HCEC 1CT (cell line): ENCODE measurements at regions not wholly inside any gene's neighbourhood (a gene's known extent, or its start where the extent isn't known, plus 50 kb on each side); places are given as distances from the start of the nearest gene placed in this dataset.
"Not testable (repeated sequence)": the region's sequence is repeated elsewhere in the genome, so short reads cannot be mapped to it uniquely, and the experiment has no call there.

Experiments used
- DNase-seq: peaks from one replicate; pipeline ENCODE4 v3.0.0-alpha.2; 2017

DNA sequence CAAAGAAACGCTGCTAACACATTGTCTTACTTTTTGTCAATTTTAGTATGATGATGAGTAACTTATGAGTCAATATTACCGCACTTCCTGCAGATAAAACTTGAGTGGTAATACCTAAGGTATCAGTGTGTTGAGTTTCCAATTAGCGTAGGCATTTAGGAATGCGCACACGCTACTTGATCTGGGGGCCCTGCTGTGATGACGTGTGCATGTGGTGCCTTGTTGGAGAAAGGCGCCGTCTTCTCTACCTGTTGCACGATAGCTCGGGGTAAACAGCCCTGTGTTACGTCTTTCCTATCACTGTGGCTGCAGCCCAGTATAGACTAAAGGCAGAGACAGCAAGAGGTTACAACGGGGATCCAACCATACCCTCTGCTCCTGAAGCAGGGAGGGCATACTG lies 476.8 kb upstream of the ADARB2 start:
- DNase-seq, result no peak

DNA sequence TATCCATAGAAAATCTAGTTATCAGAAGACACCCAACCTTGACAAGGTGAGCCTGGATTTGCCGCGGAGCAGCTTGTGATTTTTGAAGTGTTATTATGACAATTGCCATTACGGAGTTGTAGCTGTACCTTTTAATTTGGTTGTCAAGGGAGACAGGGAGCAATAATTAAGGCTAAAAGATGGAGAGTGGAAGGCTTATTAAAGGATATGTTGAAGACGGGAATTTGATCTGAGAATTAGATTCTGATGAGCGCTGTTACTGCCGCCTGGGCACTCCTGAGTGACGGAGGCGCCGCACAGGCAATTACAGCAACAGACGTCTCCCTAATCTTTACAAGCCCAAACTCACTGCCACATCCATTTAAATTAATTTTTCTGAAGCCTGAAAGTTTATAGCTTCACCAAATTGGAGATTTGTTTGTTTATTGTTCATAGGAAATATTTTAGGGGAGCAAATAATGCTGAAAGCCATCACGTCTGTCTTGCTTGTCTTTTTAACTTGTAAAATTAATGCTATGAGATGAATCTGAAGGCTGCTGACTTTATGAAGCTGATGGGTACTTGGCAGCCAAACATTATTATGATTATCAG lies 475.0 kb upstream of the ADARB2 start:
- no peak for DNase-seq

DNA sequence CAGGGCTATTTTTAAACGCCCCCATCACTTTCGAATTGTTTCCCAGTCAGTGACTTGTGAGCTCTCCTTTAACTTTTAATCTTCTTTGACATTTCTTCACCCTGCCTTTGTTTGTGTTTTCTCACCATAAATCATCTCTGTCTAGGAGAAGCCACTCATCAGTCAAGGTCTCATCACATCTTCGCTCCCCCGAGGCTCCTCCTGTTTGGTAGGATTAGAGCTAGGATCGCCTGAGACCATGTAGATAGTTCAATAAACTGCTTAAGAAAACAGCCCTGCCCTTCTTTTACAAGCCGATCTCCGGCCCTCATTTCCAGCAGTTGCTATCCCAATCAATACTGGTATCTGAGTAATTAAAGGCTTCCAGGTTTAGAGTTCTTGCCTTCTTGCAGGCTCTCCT lies 472.8 kb upstream of the ADARB2 start:
- DNase-seq, result no peak

DNA sequence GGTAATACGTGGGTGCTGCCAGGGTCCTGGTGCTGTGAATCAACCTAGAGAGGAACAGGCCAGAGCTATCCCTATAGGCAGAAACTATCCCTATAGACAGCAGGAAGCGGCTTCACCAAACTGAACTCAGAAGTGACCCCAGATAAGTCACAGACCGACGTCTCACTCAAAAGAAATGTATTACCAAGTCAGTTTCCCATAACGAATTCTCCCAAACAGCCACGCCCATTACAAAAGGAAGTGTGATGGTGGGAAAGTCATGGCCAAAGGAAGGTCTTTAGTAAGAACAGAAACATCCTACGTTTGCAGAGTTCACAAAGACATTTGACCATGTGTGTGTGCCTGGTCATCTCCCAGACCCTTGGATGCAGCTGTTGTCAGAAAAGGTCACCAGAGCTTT lies 470.8 kb upstream of the ADARB2 start:
- DNase-seq, result no peak

DNA sequence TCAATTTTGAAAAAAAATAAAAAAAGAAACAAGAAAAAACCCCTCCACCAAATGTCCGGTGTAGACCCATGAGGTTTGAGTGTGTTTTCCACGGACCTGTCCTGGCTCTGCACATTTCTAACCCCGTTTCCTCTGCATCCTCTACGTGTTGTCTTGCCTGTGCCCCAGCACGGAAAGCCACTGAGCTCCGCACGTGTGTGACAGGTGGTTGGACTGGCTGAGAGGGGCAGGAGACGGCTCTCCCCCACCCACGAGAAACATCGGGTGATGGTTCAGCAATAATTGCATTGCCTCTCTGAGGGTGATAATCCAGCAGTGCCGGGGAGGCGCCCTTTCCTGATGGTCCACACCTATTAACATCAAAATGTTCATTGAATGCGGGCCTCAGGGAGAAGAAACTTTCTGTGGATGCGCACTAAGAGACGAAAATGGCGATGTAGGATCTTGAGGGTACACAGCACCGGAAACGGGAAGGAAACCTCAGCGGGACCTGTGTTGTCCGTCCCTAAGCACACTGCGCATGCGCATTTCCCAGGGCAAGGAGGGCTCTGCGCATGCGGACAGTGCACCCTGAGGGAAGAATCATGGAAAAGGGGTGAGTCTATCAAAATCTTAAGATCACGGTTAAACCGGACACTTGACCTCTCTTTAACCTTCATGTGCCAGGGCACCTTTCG lies 470.1 kb upstream of the ADARB2 start:
- DNase-seq, result no peak

DNA sequence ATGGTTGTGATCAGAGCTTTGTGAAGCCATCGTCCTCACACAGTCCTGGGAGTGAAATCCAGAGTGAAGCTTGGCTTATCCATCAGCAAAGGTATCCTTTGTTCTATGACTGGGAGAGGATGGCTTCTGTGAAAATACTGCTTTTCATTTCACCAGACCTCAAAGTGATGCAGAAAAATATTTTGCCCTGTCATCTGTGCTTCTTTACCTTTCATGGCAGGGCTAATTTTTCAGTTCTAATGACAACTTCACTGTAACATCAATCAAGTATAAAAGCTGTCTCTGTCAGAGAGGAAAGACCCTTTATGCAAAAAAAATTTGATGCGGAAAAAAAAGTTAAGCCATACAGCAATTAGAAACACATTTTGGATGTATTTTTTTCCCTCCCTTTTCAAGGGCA lies 468.1 kb upstream of the ADARB2 start:
- DNase-seq, result no peak

DNA sequence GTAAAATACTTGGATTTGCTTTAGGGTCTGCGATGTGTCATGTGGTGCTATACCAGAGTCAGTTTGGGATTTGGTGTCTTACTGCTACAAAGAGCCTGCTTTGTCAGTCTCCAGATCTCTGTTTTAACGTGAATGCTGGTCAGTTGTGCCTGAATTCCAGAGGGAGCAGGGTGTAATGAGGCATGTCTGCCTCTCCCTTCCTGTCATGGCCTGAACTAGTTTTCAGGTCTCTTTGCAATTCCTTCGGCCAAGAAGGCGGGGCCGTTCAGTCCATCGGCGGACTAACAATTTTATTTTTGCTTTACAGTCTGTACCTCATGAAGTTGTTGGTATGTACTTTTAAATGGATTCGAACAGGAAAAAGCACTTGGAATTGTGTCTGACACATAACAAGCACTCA lies 465.1 kb upstream of the ADARB2 start:
- DNase-seq, result no peak

DNA sequence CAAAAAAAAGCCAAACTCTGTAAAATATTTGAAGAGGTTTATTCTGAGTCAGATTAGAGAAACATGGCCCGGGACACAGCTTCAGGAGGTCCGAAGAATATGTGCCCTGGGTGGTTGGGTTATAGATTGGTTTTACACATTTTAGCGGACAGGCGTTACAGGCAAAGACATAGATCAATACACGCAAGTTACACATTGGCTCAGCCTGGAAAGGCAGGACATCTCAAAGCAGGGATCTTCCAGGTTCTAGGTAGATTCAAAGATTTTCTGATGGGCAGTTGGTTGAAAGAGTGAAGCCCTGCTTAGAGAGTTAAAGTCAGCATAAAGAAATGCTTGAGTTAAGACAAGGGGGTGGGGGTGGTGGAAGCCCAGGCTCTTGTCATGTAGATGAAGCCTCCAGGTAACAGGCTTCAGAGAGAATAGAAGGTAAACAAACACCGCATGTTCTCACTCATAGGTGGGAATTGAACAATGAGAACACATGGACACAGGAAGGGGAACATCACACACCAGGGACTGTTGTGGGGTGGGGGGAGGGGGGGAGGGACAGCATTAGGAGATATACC lies 464.3 kb upstream of the ADARB2 start:
- DNase-seq, result no peak

DNA sequence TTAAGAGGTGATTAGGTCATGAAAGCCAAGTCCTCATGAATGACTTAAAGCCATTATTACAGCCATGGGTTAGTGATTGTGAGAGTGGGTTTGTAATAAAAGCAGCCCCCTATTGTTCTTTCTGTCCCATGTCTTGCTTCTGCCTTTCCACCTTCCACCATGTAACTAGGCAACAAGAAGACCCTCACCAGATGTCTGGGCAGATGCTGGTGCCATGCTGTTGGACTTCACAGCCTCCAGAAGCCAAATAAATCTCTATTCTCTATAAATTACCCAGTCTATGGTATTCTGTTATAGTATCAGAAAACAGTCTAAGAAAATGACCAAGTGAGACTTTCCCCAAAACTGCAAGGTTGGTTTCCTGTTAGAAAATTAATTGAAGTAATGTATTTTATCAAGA lies 460.3 kb upstream of the ADARB2 start:
- no peak for DNase-seq

DNA sequence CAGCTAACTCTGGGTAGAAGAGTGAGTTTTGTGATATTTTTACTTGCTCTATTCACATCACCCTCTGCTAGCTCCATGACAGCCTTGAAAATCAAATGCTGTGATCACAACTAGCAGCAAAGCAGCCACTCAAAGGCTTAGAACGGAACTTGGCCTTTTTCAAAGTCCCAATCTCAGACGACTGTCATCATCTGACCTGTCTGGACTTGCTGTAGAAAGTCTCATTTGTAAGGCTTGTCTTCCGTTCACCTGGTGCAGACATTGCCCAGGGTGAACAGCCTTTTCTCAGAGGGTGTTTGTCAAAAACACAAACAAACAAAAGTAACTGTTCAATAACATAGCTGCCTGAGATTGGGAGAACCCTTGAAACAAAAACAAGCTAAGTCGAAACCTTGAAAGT lies 458.9 kb upstream of the ADARB2 start:
- DNase-seq, result no peak

DNA sequence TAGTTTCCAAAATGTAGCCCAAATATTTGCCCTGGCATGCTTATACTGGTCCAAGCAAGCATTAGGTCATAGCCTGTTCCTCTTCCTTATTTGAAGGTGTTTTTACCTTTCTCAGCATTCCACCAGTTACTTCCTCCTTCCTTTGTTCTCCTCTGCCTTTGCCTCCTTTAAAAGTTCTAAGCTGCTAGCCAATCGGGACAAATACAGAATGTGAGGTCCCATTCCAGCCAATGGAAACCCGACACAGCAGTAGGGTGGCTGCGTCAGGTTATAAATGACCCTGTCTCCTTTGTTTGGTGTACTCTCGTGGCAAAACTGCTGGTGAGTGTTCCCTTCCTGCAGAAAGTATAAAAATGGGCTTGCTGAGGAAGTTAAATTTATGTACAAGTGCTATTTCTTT lies 452.0 kb upstream of the ADARB2 start:
- not testable (repeated sequence) for DNase-seq

DNA sequence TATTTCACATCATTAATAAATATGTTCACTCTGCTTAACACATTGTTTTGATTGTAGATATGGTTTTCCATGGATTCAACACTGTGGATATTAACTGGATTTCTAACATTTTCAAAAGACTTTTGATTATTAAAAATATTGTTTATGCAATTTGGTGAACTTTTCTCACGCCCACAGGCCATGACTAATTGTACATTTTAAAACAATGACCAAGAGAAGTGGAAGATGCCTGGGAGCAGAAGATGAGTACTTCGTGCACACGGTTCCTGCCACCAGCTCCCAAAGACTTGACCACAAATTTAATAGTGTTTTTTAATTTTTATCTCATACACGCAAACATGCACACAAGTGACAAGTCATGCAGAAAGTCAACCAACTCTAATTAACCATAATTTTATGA lies 451.0 kb upstream of the ADARB2 start:
- no peak for DNase-seq

DNA sequence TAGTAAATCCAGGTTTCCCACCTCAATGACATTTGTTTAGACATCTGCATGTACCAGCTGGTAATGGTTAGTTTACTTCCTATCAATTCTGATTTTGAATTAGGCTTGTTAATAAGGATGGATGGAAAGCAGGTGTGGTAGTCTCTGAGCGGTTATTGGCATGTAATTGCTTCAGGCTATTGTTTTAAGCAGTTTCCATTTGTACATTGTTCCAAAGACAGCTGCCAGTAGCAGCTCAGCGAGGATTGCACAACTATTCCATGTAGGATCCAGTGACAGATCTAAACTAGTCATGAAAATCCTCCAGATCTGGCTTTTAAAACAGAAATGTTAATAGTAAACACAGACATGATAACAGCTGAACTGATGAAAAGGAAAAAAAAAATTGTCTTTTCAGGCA lies 436.0 kb upstream of the ADARB2 start:
- DNase-seq, result no peak

DNA sequence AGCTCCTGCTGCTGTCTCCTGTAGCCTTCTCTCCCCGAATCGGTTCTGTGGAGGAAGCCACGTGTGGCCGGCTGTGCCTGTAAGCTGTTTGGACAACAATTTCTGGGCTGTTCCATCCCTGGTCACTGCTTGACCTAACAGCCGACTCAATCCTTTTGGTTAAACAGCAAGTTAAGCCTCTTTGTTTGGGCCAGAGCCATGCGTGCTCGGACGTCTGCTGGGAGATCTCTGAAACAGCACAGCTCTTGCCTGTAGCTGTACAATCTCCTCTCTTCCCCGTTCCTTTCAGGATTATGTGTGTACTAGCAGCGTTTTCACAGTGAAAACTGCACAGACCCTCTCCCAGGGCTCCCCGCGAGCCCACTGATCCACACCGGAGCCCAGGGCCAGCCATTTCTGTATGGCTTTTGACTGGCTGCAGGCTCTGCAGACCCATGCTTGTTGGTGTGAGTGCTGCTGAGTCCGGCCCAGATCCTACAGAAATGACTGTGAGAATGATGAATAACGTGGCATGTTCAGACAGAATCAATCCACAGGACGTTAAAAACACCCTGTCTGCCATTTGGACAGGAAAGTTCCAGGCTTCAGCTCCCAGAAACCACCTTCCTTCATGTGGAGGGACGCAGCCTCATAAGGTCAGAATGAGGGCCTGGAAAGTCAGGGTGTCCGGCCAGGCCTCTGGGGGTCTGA lies 428.6 kb upstream of the ADARB2 start:
- no peak for DNase-seq

DNA sequence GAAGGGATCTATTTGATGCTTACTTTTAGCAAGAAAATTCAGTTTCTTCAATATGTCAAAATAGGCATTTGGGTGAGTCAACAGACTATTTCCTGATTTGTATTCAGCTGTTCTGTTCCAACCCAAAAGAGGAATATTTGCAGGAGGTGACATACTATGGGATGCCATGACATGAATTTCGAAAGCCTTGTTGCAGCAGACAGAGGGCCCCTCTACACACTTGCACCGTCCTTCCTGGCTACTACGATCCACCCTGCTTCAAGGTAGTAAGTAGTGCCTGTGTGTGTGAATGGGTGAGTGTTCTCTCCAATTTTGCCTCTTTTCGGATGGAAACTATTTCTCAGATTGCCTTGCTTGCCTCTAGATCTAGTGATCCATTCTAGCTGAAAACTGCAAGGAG lies 413.0 kb upstream of the ADARB2 start:
- no peak for DNase-seq

DNA sequence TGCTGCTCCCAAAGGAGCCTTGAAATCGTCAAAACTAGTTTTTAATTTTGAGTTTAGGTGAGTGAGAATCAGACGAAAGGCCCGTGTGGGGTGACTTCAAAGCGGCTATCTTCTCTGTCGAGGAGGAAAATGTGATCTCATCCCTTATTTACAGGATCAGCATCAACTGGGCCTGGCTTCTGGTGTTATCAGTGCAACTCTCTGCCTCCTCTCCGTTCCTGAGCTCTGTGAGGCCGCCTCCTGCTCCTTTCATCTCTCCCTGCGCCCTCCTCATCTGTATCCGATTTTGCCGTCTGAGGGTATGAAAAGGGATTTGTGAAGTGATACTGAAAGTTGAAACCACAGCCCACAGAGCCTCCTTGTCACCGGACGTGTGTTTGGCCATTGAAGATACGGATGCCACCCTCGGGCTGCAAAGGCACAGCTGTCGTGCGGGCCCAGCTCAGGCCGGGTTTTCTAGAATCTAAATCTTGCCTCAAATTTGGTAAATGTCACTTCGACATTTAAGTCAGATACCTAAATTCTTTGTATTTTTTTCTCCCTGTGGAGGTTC lies 408.7 kb upstream of the ADARB2 start:
- no peak for DNase-seq

DNA sequence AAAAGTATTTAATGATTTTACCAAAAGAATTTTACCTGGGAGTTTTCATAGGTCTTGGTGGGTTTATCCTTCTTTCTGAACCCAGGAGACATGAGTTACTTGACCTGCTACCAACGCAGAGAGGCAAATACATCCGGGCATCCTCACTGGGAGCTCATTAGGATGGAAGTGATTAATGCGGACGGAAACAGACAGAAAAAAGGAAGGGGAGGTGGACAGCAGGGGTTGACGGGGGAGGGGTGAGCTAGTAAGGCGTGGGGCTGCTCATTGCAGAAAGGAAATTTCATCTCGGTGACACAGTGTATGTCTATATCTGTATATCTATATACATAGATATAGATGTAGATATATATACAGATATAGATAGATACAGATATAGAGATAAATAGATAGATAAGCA lies 408.2 kb upstream of the ADARB2 start:
- no peak for DNase-seq

DNA sequence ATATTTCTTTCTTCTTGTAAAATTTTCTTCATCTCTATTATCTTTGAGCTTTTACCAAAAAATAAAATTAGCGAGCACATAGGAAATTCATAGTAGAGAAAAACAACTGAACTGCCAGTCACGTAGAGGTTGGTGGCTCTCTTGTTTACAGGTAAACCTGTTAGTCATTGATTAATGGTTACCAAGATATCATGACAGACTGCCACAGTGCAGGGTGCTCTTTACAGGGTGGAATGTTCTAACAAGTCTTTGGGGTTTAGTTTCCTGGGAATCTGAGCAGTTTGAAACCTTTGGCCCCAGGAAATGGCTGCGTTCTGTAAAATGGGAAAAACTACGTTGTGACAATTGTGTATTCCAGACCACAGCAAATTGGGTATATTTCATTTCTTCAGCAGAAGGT lies 407.3 kb upstream of the ADARB2 start:
- no peak for DNase-seq

DNA sequence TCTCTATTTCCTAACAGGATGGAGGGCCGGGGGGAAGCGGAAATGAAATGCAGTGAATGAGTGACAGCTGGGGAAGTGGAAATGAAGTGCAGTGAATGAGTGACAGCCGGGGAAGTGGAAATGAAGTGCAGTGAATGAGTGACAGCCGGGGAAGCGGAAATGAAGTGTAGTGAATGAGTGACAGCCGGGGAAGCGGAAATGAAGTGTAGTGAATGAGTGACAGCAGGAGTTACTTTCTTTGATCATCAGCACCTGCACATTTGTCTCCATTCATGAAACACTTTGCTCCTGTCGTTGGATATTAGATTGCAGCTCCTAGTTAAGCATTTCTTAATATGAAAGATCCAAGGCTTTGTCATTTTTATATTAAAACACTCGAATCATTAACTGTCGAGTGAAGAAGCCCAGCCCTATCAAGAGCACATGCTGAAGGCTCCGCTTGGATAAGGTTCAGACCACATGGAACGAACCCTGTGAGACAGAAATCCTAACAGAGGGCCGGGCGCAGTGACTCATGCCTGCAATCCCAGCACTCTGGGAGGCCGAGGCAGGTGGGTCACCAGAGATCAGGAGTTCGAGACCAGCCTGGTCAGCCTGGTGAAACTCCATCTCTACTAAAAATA lies 406.0 kb upstream of the ADARB2 start:
- no peak for DNase-seq

DNA sequence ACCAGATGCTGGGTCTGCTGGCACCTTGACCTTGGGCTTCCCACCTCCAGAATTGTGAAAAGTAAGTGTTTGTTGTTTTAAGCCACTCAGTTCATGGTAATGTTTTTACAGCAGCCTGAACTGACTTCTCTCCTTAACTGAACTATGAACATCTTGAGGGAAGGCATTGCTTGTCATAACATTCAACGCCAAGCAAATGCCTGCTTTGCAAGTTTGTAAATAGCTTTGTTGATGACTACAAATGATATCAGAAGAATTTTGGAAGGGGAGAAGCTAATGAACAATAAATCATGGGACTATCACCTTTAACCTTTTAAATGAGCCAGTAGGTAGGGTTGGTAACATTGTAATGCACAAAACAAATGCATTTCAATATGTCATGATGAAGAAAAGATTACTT lies 402.4 kb upstream of the ADARB2 start:
- no peak for DNase-seq

DNA sequence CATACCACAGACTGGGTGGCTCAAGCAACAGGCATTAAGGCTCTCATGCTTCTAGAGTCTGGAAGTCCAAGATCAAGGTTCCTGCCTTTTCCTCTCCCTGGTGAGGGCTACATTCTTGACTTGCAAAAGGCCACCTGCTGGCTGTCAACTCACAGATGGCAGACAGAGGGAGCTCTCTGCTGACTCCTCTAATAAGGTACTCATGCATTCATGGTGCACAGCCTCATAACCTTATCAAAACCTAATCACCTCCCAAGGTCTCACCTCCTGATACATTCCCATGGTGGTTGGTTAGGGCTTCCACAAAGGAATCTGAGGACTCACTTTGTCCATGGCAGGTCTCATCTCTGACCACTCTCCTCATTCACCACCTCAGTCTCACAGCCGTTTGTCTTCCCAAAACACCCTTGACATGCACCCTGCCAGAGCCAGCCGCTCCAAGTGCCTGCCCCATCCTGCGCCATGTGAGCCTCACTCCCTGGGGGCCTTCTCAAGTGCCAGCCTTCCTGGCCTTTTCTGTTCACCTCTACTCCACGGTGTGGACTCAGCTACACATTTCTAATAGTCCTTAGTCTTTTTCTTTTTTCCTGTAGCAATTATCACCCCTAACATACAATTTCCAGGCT lies 400.3 kb upstream of the ADARB2 start:
- no peak for DNase-seq

DNA sequence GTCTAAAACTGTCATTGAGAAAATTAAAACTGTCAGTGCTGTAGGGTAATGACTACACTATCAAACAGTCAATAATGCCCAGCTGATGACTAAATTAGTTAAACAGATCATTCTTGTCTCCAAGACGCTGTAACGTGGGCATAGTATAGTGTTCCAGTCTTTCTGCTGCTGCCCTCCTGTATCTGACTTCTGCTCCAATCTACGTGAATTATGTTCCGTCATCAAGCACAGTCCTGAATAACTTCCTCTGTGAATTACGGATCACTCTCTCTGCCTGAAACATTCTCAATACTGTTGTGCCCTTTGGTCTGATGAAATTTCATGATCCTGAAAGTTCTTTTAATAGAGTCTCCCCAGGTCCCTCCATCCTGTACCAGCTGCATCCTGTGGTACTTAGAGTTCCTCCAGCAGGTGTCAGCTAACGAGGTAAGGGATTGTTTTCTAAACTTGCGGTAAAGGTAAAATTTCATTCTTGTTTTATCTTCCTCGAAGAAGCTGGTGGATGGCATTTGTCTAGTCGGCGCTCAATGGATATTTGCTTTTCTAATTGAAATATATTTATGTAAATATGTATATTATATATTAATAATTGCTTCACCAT lies 393.5 kb upstream of the ADARB2 start:
- DNase-seq, result no peak

DNA sequence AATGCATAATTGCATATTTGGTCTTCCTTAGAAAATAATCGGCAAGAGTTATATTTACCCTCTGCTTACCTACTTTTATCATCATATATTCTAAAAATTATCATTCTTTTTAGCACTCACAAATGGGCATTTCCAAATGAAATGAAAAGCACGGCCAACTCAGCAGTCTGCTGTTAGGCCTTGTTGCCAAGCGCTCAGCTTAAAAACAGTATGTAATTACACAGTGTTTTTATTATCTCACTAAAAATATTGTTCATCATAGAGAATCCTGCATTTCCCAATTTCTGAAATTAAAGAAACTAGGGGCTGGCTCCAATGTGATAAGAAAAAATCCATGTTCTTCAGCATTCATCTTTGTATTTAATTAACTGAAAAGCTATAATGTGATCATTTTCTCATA lies 391.7 kb upstream of the ADARB2 start:
- DNase-seq, result no peak
